ENCODE measurements at regions not wholly inside any gene's neighbourhood (a gene's known extent, or its start where the extent isn't known, plus 50 kb on each side); places are given as distances from the start of the nearest gene placed in this dataset.

- no peak for TF ChIP-seq CTCF (IDR thresholded peaks at IDR 0.05; ENCODE audit: low read depth, low read length)
- Histone ChIP-seq H3K4me3 (ENCODE audit: low read depth, low read length) (no peak overlapping the region), H3K9me3 (ENCODE audit: control insufficient read depth, insufficient read depth, low read length) (no peaks in the 10 kb centered on the region), H3K27me3 (ENCODE audit: control insufficient read depth, insufficient read depth, low read length) (no peaks in the 10 kb centered on the region), H3K27ac (ENCODE audit: low read depth, low read length) (no peak overlapping the region)
- no peak for DNase-seq (ENCODE audit: low read depth, low spot score)
- ChIA-PET CTCF (no interaction called here), POLR2A (no interaction called here)
Measured at GRCh38 chr4:53744446-53745160, 153.3 kb upstream of the LNX1 start.

- H3K9me3 ChIP-seq (ENCODE audit: control insufficient read depth, insufficient read depth, low read length), result no peaks in the 10 kb centered on the region; the same call in 1 of the 2 replicates
- POLR2A ChIA-PET, result interaction anchor here (0.9 kb wide), 1 partner anchor 29 kb away, joined by 3 read pairs; no protein-coding TSS in a partner anchor
- no peak overlapping the region for H3K4me3 ChIP-seq (ENCODE audit: low read depth, low read length)
- no peak for TF ChIP-seq CTCF (IDR thresholded peaks at IDR 0.05; ENCODE audit: low read depth, low read length)
- no peak overlapping the region for H3K27ac ChIP-seq (ENCODE audit: low read depth, low read length)
- CTCF ChIA-PET, result interaction anchor here (0.9 to 1.4 kb wide), 2 partner anchors 18 to 28 kb away, joined by 3 to 6 read pairs; no protein-coding TSS in a partner anchor
- DNase-seq (ENCODE audit: low read depth, low spot score), result no peak
- H3K27me3 ChIP-seq (ENCODE audit: control insufficient read depth, insufficient read depth, low read length), result no peaks in the 10 kb centered on the region
Measured at GRCh38 chr4:53734584-53735353, 143.5 kb upstream of the LNX1 start.

GRCh38 chr4:53734182-53734581 is 142.9 kb upstream of the LNX1 start:
- H3K27ac ChIP-seq (ENCODE audit: low read depth, low read length), result no peak overlapping the region
- H3K4me3 ChIP-seq (ENCODE audit: low read depth, low read length), result no peak overlapping the region
- DNase-seq (ENCODE audit: low read depth, low spot score), result no peak
- H3K9me3 ChIP-seq (ENCODE audit: control insufficient read depth, insufficient read depth, low read length), result no peaks in the 10 kb centered on the region; the same call in 1 of the 2 replicates
- CTCF ChIA-PET, result interaction anchor here (0.9 to 1.4 kb wide), 2 partner anchors 18 to 28 kb away, joined by 3 to 6 read pairs; no protein-coding TSS in a partner anchor
- TF ChIP-seq CTCF (IDR thresholded peaks at IDR 0.05; ENCODE audit: low read depth, low read length), result no peak
- POLR2A ChIA-PET, result interaction anchor here (0.9 kb wide), 1 partner anchor 29 kb away, joined by 3 read pairs; no protein-coding TSS in a partner anchor
- no peaks in the 10 kb centered on the region for H3K27me3 ChIP-seq (ENCODE audit: control insufficient read depth, insufficient read depth, low read length)

GRCh38 chr4:53732661-53733060 is 141.4 kb upstream of the LNX1 start:
- DNase-seq (ENCODE audit: low read depth, low spot score), result no peak
- ChIA-PET CTCF (interaction anchor here (1.1 kb wide), 1 partner anchor 26 kb away, joined by 4 read pairs; no protein-coding TSS in a partner anchor), POLR2A (no interaction called here)

More at GRCh38 chr4:53732661-53733060, 141.4 kb upstream of the LNX1 start:
- H3K27me3 ChIP-seq (ENCODE audit: control insufficient read depth, insufficient read depth, low read length), result no peaks in the 10 kb centered on the region
- no peak for TF ChIP-seq CTCF (IDR thresholded peaks at IDR 0.05; ENCODE audit: low read depth, low read length)
- no peak overlapping the region for H3K4me3 ChIP-seq (ENCODE audit: low read depth, low read length)
- H3K27ac ChIP-seq (ENCODE audit: low read depth, low read length), result no peak overlapping the region
- H3K9me3 ChIP-seq (ENCODE audit: control insufficient read depth, insufficient read depth, low read length), result no peaks in the 10 kb centered on the region; the same call in 1 of the 2 replicates
